ENCODE measurements at regions not wholly inside any gene's neighbourhood (a gene's known extent, or its start where the extent isn't known, plus 50 kb on each side); places are given as distances from the start of the nearest gene placed in this dataset.

GRCh38 chr3:188944108-188944507 is 227.7 kb upstream of the TPRG1 start (continued):
- TF ChIP-seq PHF8 (IDR thresholded peaks at IDR 0.05; ENCODE audit: borderline replicate concordance, low read depth) = no peak
- no peak for TF ChIP-seq ZNF302 (CRISPR knock-in tag; IDR thresholded peaks at IDR 0.05)

DNA sequence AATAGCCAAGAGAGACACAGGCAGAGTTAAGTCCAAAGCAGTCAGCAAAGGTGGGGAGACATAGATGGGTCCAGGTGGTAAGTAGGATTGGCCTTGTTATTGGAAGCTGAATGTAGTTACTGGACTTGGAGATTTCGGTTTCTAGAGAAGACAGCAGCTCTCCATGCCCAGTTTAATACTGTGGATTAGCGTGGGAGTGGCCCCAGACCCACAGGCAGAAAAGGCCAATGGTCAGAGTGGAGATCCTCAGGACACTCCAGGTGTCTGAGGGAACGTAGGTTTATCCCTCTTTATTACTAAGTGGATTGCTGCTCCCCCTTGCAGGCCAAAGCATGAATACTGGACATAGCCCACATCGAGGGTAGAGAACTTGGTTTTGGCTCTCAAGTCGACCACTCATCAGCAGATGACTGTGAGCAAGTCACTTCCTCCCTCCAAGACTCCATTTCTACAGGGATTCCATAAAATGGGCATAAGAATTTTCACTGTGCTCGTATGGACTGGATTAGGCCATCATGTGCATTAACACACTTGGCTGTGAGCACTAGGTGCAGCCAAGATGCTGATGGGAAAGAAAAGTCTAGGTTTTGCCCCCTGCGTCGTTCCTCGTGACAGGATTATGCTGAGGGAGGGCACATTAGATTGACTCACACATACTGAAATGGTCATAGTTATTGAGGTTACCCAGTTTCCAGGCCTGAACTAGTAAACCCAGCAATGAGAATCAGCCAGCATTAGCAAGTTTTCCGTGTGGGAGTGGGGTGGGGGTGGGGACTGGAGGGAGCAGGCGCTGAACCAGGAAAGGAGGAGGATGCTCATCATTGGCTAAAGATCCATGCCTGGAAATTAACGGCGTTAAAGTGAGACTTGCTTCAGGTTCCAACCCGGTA is 225.2 kb upstream of the TPRG1 start:
- CTCF ChIA-PET = interaction anchor here (0.7 to 5.7 kb wide), 9 partner anchors 8 to 1207 kb away, joined by 3 to 35 read pairs (median 4); no protein-coding TSS in a partner anchor
- H3K4me1 ChIP-seq = peaks cover 40% of the 10 kb centered on the region
- DNase-seq (ENCODE audit: low read depth in 1 of 2, low spot score in 1 of 2) (no peak), ATAC-seq (no peak), FAIRE-seq (no peak)
- peak overlapping the region; percentile 84 for H3K4me2 ChIP-seq
- no peaks in the 10 kb centered on the region for H3K9me3 ChIP-seq
- 73% methylated on average over 14 of the region's 14 CpGs for WGBS (ENCODE audit: missing lambda C conversion rate)
- TF ChIP-seq NPAS2 (CRISPR knock-in tag; IDR thresholded peaks at IDR 0.05; ENCODE audit: borderline replicate concordance) (no peak), TP53 (CRISPR knock-in tag; IDR thresholded peaks at IDR 0.05) (no peak), FOSB (CRISPR knock-in tag; IDR thresholded peaks at IDR 0.05) (no peak), MAZ (IDR thresholded peaks at IDR 0.05; ENCODE audit: borderline replicate concordance, low read depth, low read length) (no peak), ZNF302 (CRISPR knock-in tag; IDR thresholded peaks at IDR 0.05) (no peak), KDM1A (IDR thresholded peaks at IDR 0.05; ENCODE audit: low read depth) (no peak), EP300 (IDR thresholded peaks at IDR 0.05) (no peak), HMGXB4 (CRISPR knock-in tag; IDR thresholded peaks at IDR 0.05; ENCODE audit: borderline replicate concordance) (no peak), RARB (CRISPR knock-in tag; IDR thresholded peaks at IDR 0.05) (no peak)
- TF ChIP-seq, protein P1, sequence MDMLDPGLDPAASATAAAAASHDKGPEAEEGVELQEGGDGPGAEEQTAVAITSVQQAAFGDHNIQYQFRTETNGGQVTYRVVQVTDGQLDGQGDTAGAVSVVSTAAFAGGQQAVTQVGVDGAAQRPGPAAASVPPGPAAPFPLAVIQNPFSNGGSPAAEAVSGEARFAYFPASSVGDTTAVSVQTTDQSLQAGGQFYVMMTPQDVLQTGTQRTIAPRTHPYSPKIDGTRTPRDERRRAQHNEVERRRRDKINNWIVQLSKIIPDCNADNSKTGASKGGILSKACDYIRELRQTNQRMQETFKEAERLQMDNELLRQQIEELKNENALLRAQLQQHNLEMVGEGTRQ (IDR thresholded peaks at IDR 0.05) = no peak
- TF ChIP-seq, protein P2, sequence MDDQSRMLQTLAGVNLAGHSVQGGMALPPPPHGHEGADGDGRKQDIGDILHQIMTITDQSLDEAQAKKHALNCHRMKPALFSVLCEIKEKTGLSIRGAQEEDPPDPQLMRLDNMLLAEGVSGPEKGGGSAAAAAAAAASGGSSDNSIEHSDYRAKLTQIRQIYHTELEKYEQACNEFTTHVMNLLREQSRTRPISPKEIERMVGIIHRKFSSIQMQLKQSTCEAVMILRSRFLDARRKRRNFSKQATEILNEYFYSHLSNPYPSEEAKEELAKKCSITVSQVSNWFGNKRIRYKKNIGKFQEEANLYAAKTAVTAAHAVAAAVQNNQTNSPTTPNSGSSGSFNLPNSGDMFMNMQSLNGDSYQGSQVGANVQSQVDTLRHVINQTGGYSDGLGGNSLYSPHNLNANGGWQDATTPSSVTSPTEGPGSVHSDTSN (IDR thresholded peaks at IDR 0.05) = no peak
- H3K4me3 ChIP-seq = peak overlapping the region; percentile 43
- H3K27ac ChIP-seq = peak overlapping the region; percentile 93 to 98
- POLR2A ChIA-PET = interaction anchor here (0.7 to 1.7 kb wide), 3 partner anchors 65 to 1207 kb away, joined by 5 to 9 read pairs (median 6); partner anchors contain the start of gene BCL6

DNA sequence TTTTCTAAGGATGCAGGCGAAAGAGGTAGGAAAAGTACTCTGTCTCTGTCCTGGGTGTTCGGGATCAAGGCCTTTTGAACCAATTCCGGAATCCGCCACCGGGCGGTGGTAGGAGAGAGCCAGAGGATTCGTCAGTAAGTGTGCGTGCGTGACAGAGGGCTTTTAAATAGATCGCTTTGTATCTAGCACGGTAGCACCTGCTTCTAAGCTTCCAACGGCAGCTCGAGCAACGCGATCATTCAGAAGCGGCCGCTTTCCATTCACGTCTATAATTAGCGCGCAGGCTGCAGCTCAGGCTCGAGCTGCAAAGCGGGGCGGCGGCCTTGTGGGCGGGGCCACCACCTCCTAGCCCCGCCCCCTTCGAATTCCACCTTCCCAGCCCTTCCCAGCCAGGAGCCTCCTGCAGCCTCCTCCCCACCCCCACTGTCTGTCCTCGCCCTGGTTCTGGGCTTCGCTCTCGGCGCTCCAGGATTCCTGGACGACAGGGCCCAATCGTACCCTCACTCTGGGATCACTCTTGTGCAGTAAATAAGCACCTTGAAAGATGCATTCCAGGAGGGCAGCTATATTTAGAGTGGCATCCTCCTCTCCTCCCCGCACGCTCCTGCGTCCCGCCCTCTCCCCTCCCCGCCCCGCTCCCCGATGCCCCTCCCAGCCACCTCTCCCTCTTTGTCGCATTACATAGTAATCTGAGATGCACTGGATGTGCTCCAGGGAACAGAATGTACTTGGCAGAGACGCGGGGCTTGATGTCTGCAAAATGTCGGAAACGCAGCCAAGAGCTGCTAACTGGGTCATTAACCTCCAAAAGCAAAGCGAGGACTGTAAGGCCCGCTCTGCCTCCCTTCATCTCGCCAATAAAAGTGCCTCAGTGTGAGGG is 224.1 kb upstream of the TPRG1 start:
- peak overlapping the region; percentile 93 to 98 for H3K27ac ChIP-seq
- ATAC-seq (peak; percentile 86 to 88), DNase-seq (ENCODE audit: low read depth in 1 of 2, low spot score in 1 of 2) (peak; percentile 86 to 87), FAIRE-seq (no peak)
- peak overlapping the region; percentile 84 for H3K4me2 ChIP-seq
- CTCF ChIA-PET = interaction anchor here (1.0 to 5.7 kb wide), 7 partner anchors 8 to 1208 kb away, joined by 3 to 35 read pairs (median 4); no protein-coding TSS in a partner anchor
- no peaks in the 10 kb centered on the region for H3K9me3 ChIP-seq
- H3K4me3 ChIP-seq = peak overlapping the region; percentile 43
- WGBS (ENCODE audit: missing lambda C conversion rate) = 4% methylated on average over 25 of the region's 48 CpGs
- peaks cover 43% of the 10 kb centered on the region for H3K4me1 ChIP-seq
- POLR2A ChIA-PET = interaction anchor here (0.7 to 1.7 kb wide), 6 partner anchors 66 to 1208 kb away, joined by 3 to 9 read pairs (median 5); partner anchors contain the start of gene BCL6
- TF ChIP-seq HOXB5 (CRISPR knock-in tag; IDR thresholded peaks at IDR 0.05) (no peak), SMC3 (IDR thresholded peaks at IDR 0.05) (no peak; the same call in 1 of the 3 replicates), MYC (IDR thresholded peaks at IDR 0.05; ENCODE audit: borderline replicate concordance, low read length) (0 out of 2 replicates have a peak, but pooled peaks have one; percentile 4), MAFK (IDR thresholded peaks at IDR 0.05; ENCODE audit: partially characterized antibody) (no peak), RAD21 (conservative IDR thresholded peaks at IDR 0.05 in 1 of 2, IDR thresholded peaks at IDR 0.05 in 1 of 2) (peak; percentile 18 to 30; a peak in 2 of 5 replicates), CTCF (IDR thresholded peaks at IDR 0.05) (peak; percentile 33; the same call in 2 of the 3 replicates), PHF8 (IDR thresholded peaks at IDR 0.05; ENCODE audit: borderline replicate concordance, low read depth) (no peak; the same call in 1 of the 2 replicates), TFCP2L1 (CRISPR knock-in tag; IDR thresholded peaks at IDR 0.05) (no peak), FOSL2 (IDR thresholded peaks at IDR 0.05) (no peak), FOSL2 (CRISPR knock-in tag; IDR thresholded peaks at IDR 0.05) (no peak), ZFP36 (IDR thresholded peaks at IDR 0.05; ENCODE audit: borderline replicate concordance, partially characterized antibody) (no peak), HDAC2 (IDR thresholded peaks at IDR 0.05) (no peak), BHLHE40 (IDR thresholded peaks at IDR 0.05; ENCODE audit: low read depth, low read length) (no peak), RCOR1 (IDR thresholded peaks at IDR 0.05; ENCODE audit: low read depth, low read length) (no peak), HEYL (CRISPR knock-in tag; IDR thresholded peaks at IDR 0.05) (no peak)

Measured in A549 (cell line).